ENCODE measurements at regions not wholly inside any gene's neighbourhood (a gene's known extent, or its start where the extent isn't known, plus 50 kb on each side); places are given as distances from the start of the nearest gene placed in this dataset.

- TF ChIP-seq, protein P1, sequence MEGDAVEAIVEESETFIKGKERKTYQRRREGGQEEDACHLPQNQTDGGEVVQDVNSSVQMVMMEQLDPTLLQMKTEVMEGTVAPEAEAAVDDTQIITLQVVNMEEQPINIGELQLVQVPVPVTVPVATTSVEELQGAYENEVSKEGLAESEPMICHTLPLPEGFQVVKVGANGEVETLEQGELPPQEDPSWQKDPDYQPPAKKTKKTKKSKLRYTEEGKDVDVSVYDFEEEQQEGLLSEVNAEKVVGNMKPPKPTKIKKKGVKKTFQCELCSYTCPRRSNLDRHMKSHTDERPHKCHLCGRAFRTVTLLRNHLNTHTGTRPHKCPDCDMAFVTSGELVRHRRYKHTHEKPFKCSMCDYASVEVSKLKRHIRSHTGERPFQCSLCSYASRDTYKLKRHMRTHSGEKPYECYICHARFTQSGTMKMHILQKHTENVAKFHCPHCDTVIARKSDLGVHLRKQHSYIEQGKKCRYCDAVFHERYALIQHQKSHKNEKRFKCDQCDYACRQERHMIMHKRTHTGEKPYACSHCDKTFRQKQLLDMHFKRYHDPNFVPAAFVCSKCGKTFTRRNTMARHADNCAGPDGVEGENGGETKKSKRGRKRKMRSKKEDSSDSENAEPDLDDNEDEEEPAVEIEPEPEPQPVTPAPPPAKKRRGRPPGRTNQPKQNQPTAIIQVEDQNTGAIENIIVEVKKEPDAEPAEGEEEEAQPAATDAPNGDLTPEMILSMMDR (IDR thresholded peaks at IDR 0.05; ENCODE audit: insufficient read depth, low read length), result peak; percentile 23
- TF ChIP-seq POLR2AphosphoS5 (IDR thresholded peaks at IDR 0.05; ENCODE audit: low read depth), result no peak
- TF ChIP-seq REST (IDR thresholded peaks at IDR 0.05; ENCODE audit: insufficient replicate concordance, low read depth), result no peak
- TF ChIP-seq GABPA (IDR thresholded peaks at IDR 0.05; ENCODE audit: low read depth), result no peak
Measured at GRCh38 chr17:70767102-70767701, 597.9 kb downstream of the KCNJ2 start.

All from HL-60 (cell line).